Endothelial cell of umbilical vein (primary cell): ENCODE measurements at regions not wholly inside any gene's neighbourhood (a gene's known extent, or its start where the extent isn't known, plus 50 kb on each side); places are given as distances from the start of the nearest gene placed in this dataset.
"Not testable (repeated sequence)": the region's sequence is repeated elsewhere in the genome, so short reads cannot be mapped to it uniquely, and the experiment has no call there.

ENCODE experiments used
- BruUV-seq: library from RNA; stranded (reverse); fragments of 400-500 nt; replicated peaks from 2 replicates; lab custom pipeline; 2021; lab: Mats Ljungman, UMichigan
- CTCF ChIA-PET: fragments of 300-600, 350-600 bp; sonication (Branson Sonifier 250); formaldehyde crosslinking; loops from one replicate; lab custom pipeline; 2021; ENCODE audit warnings: antibody characterized with exemption, inconsistent platforms; lab: Charles Lee
- POLR2A ChIA-PET: fragments of 300-600, 350-600 bp; sonication (Branson Sonifier 250); formaldehyde crosslinking; loops from one replicate; lab custom pipeline; 2021; ENCODE audit warnings: antibody characterized with exemption, inconsistent platforms; lab: Charles Lee
- DNase-seq: peaks from one replicate; pipeline ENCODE4 v3.0.0-alpha.2; 2011; ENCODE audit warnings: low read depth, low spot score
- FAIRE-seq: peaks from 2 replicates; lab custom pipeline; 2011; peaks lifted over from hg19 to GRCh38; lab: Jason Lieb, UNC
- H2AFZ ChIP-seq: 2 replicates; pipeline ENCODE4 v1.6.0; 2012; ENCODE audit warnings: low read depth, low read length, control low read depth, inconsistent platforms
- H3K27ac ChIP-seq: 2 replicates; pipeline ENCODE4 v1.5.1; 2011; ENCODE audit warnings: low read depth, mild to moderate bottlenecking, control low read depth, low read length, moderate library complexity; ENCODE audit not compliant: insufficient read depth
- H3K27me3 ChIP-seq, 2 experiments: 2 replicates each; pipeline versions ENCODE4 v1.6.0 to v1.6.1; 2011; ENCODE audit warnings: low read length in 2 of 2, mixed read lengths in 1 of 2; ENCODE audit not compliant: control insufficient read depth in 2 of 2, insufficient read depth in 2 of 2
- H3K36me3 ChIP-seq, 2 experiments: 2 replicates in 1 of 2; 3 replicates in 1 of 2; pipeline ENCODE4 v1.5.1; 2011; ENCODE audit warnings: low read length in 2 of 2, mild to moderate bottlenecking in 1 of 2, moderate library complexity in 1 of 2; ENCODE audit not compliant: control insufficient read depth in 2 of 2, insufficient read depth in 2 of 2; ENCODE audit errors: extremely low read depth in 1 of 2
- H3K4me1 ChIP-seq: 3 replicates; pipeline ENCODE4 v1.5.1; 2011; ENCODE audit warnings: mild to moderate bottlenecking, low read length; ENCODE audit not compliant: control insufficient read depth, insufficient read depth; ENCODE audit errors: extremely low read depth
- H3K4me2 ChIP-seq: 2 replicates; pipeline ENCODE4 v1.6.1; 2011; ENCODE audit warnings: low read length, control low read depth, mixed read lengths; ENCODE audit not compliant: insufficient read depth
- H3K4me3 ChIP-seq, 3 experiments: fragments of 200-600 bp in 1 of 3; sonication (generic), shearing (Covaris generic) in 1 of 3; replicated peaks in 1 of 3; 2 replicates each; pipeline ENCODE4 v1.5.1; 2011 to 2016; ENCODE audit warnings: control low read depth in 3 of 3, low read length in 3 of 3, mild to moderate bottlenecking in 2 of 3, inconsistent platforms in 1 of 3, low read depth in 1 of 3, moderate library complexity in 1 of 3; ENCODE audit not compliant: insufficient read depth in 1 of 3
- H3K79me2 ChIP-seq: 2 replicates; pipeline ENCODE4 v1.6.0; 2012; ENCODE audit warnings: low read length, inconsistent platforms; ENCODE audit not compliant: control insufficient read depth, insufficient read depth
- H3K9ac ChIP-seq: replicated peaks from 2 replicates; pipeline ENCODE3; 2011; ENCODE audit warnings: low read length, control low read depth; ENCODE audit not compliant: insufficient read depth; ENCODE audit errors: extremely low read depth
- H3K9me1 ChIP-seq: replicated peaks from 3 replicates; pipeline ENCODE4 v1.6.0; 2011; ENCODE audit warnings: mild to moderate bottlenecking, low read length; ENCODE audit not compliant: control insufficient read depth, insufficient read depth; ENCODE audit errors: extremely low read depth
- H3K9me3 ChIP-seq: replicated peaks from 2 replicates; pipeline ENCODE4 v1.5.1; 2012; ENCODE audit warnings: low read length, inconsistent platforms; ENCODE audit not compliant: control insufficient read depth, insufficient read depth
- H4K20me1 ChIP-seq: replicated peaks from 2 replicates; pipeline ENCODE3; 2011; ENCODE audit warnings: mild to moderate bottlenecking, low read length; ENCODE audit not compliant: control insufficient read depth, insufficient read depth; ENCODE audit errors: extremely low read depth
- dilution Hi-C: fragments of 300-500 bp; cut with MboI; formaldehyde crosslinking; loops from one replicate; pipeline ENCODE4 v1.15.0; 2019; ENCODE audit warnings: low sequenced_read_pairs; ENCODE audit not compliant: extremely low pct_ligation_motif_present
- intact Hi-C: fragments of 100-400 bp; cut with micrococcal nuclease; formaldehyde crosslinking; loops from one replicate; pipeline ENCODE4 v1.10.0; 2022

GRCh38 chr1:234808943-234809853 lies 199.2 kb upstream of the IRF2BP2 start:
- H3K4me1 ChIP-seq, H4K20me1 ChIP-seq, POLR2A ChIA-PET, H3K9me1 ChIP-seq, intact Hi-C loops, H3K4me3 ChIP-seq, CTCF ChIA-PET, H2AFZ ChIP-seq, H3K79me2 ChIP-seq, H3K27me3 ChIP-seq, H3K36me3 ChIP-seq, dilution Hi-C loops, BruUV-seq, H3K4me2 ChIP-seq, H3K9ac ChIP-seq, H3K9me3 ChIP-seq, H3K27ac ChIP-seq: not testable (repeated sequence)
- FAIRE-seq (peak; percentile 89), DNase-seq (peak; percentile 18)

- CTCF ChIA-PET, BruUV-seq: not testable (repeated sequence)
Measured at GRCh38 chr1:234808459-234808858, 198.5 kb upstream of the IRF2BP2 start.

GRCh38 chr1:234807705-234808104 lies 197.7 kb upstream of the IRF2BP2 start:
- H3K9ac ChIP-seq, H3K27me3 ChIP-seq, H3K27ac ChIP-seq, dilution Hi-C loops, POLR2A ChIA-PET, H3K9me3 ChIP-seq, H3K4me1 ChIP-seq, DNase-seq, H3K79me2 ChIP-seq, H3K4me3 ChIP-seq, CTCF ChIA-PET, H3K4me2 ChIP-seq, FAIRE-seq, intact Hi-C loops, H2AFZ ChIP-seq, BruUV-seq, H3K36me3 ChIP-seq, H4K20me1 ChIP-seq, H3K9me1 ChIP-seq: not testable (repeated sequence)

More at GRCh38 chr1:234808459-234808858, 198.5 kb upstream of the IRF2BP2 start:
- H3K9me1 ChIP-seq, DNase-seq, POLR2A ChIA-PET, H3K27me3 ChIP-seq, H3K9me3 ChIP-seq, dilution Hi-C loops, intact Hi-C loops, H3K4me3 ChIP-seq, H3K79me2 ChIP-seq, H4K20me1 ChIP-seq, H2AFZ ChIP-seq, H3K36me3 ChIP-seq, H3K27ac ChIP-seq, H3K4me1 ChIP-seq, H3K4me2 ChIP-seq, H3K9ac ChIP-seq: not testable (repeated sequence)
- peak; percentile 4 for FAIRE-seq

GRCh38 chr1:234802586-234802985 lies 192.6 kb upstream of the IRF2BP2 start:
- H3K27me3 ChIP-seq, H2AFZ ChIP-seq, H3K4me2 ChIP-seq, H4K20me1 ChIP-seq, dilution Hi-C loops, FAIRE-seq, H3K9ac ChIP-seq, H3K27ac ChIP-seq, CTCF ChIA-PET, intact Hi-C loops, BruUV-seq, POLR2A ChIA-PET, H3K36me3 ChIP-seq, H3K9me1 ChIP-seq, H3K4me1 ChIP-seq, H3K4me3 ChIP-seq, H3K79me2 ChIP-seq, DNase-seq, H3K9me3 ChIP-seq: not testable (repeated sequence)
